HCT116 (cell line): ENCODE measurements at regions not wholly inside any gene's neighbourhood (a gene's known extent, or its start where the extent isn't known, plus 50 kb on each side); places are given as distances from the start of the nearest gene placed in this dataset.

ENCODE experiments used
- ATAC-seq: fragments of 200-7000 bp; cut with Tn5 transposase; 2 replicates; pipeline ENCODE4 v1.9.1; 2020; ENCODE audit warnings: mild to moderate bottlenecking, moderate library complexity
- BruUV-seq: library from RNA; stranded (reverse); fragments of 400-500 nt; replicated peaks from 2 replicates; lab custom pipeline; 2021; lab: Mats Ljungman, UMichigan
- CTCF ChIA-PET: fragments of 300-600 bp; sonication (Branson Sonifier 250); formaldehyde crosslinking; loops from one replicate; lab custom pipeline; 2021; ENCODE audit warnings: antibody characterized with exemption; lab: Charles Lee
- POLR2A ChIA-PET: fragments of 300-600, 350-600 bp; sonication (Branson Sonifier 250); formaldehyde crosslinking; loops from one replicate; lab custom pipeline; 2021; ENCODE audit warnings: antibody characterized with exemption; lab: Charles Lee
- RAD21 ChIA-PET, 2 experiments: fragments of 300-600 bp; sonication (Branson Sonifier 250); formaldehyde crosslinking; loops; one replicate each; lab custom pipeline; 2023; ENCODE audit warnings: low total read pairs in 2 of 2; ENCODE audit not compliant: uncharacterized antibody in 2 of 2, unreplicated experiment in 2 of 2, low non-redundant PET in 1 of 2; lab: Charles Lee
- DNase-seq: peaks from one replicate; pipeline ENCODE4 v3.0.0-alpha.2; 2010; ENCODE audit warnings: low read depth, low spot score
- H2AFZ ChIP-seq: fragments of 200-600 bp; shearing (Covaris generic), sonication (generic); 2 replicates; pipeline ENCODE4 v1.6.1; 2017; ENCODE audit warnings: low read depth, mixed run types, mixed read lengths, antibody characterized with exemption, low read length; ENCODE audit not compliant: poor library complexity, severe bottlenecking
- H3K27ac ChIP-seq: 2 replicates; pipeline ENCODE4 v1.5.1; 2012; ENCODE audit warnings: low read depth, low read length
- H3K27me3 ChIP-seq: fragments of 200-600 bp; sonication (generic); 2 replicates; pipeline ENCODE4 v1.6.1; 2016; ENCODE audit warnings: mixed run types, low read length, mixed read lengths; ENCODE audit not compliant: insufficient read depth
- H3K36me3 ChIP-seq, 2 experiments: fragments of 200-500 bp in 1 of 2; fragments of 200-600 bp in 1 of 2; sonication (Bioruptor generic) in 1 of 2; sonication (generic) in 1 of 2; 2 replicates each; pipeline versions ENCODE4 v1.5.1 to v1.6.1; 2014 to 2016; ENCODE audit warnings: low read length in 2 of 2, inconsistent platforms in 1 of 2, mixed read lengths in 1 of 2, mixed run types in 1 of 2; ENCODE audit not compliant: insufficient read depth in 2 of 2, control insufficient read depth in 1 of 2
- H3K4me1 ChIP-seq, 2 experiments: fragments of 200-600 bp in 1 of 2; sonication (generic) in 1 of 2; 2 replicates each; pipeline versions ENCODE4 v1.5.1 to v1.6.1; 2012 to 2017; ENCODE audit warnings: low read length in 2 of 2, inconsistent platforms in 1 of 2, mild to moderate bottlenecking in 1 of 2, mixed read lengths in 1 of 2, mixed run types in 1 of 2, moderate library complexity in 1 of 2; ENCODE audit not compliant: insufficient read depth in 2 of 2, control insufficient read depth in 1 of 2
- H3K4me2 ChIP-seq: fragments of 200-600 bp; sonication (generic); 2 replicates; pipeline ENCODE4 v1.6.1; 2017; ENCODE audit warnings: mixed run types, low read length, mixed read lengths
- H3K4me3 ChIP-seq, 2 experiments: fragments of 200-600 bp in 1 of 2; sonication (generic) in 1 of 2; replicated peaks in 1 of 2; 2 replicates each; pipeline ENCODE4 v1.5.1; 2011 to 2016; ENCODE audit warnings: low read length in 2 of 2, control low read depth in 1 of 2, low read depth in 1 of 2, mild to moderate bottlenecking in 1 of 2, mixed read lengths in 1 of 2, mixed run types in 1 of 2
- H3K79me2 ChIP-seq: fragments of 200-600 bp; sonication (generic); 2 replicates; pipeline ENCODE4 v1.6.1; 2017; ENCODE audit warnings: mild to moderate bottlenecking, mixed run types, low read length, moderate library complexity, mixed read lengths; ENCODE audit not compliant: insufficient read depth
- H3K9ac ChIP-seq: fragments of 200-600 bp; sonication (generic); 2 replicates; pipeline ENCODE4 v1.6.1; 2016; ENCODE audit warnings: low read length, mixed read lengths
- H3K9me2 ChIP-seq: fragments of 200-600 bp; sonication (generic), shearing (Covaris generic); 2 replicates; pipeline ENCODE4 v1.6.1; 2017; ENCODE audit warnings: mixed run types, mild to moderate bottlenecking, moderate library complexity; ENCODE audit not compliant: insufficient read depth
- H3K9me3 ChIP-seq, 2 experiments: fragments of 200-500 bp in 1 of 2; fragments of 200-600 bp in 1 of 2; sonication (Bioruptor generic) in 1 of 2; sonication (generic) in 1 of 2; 2 replicates each; pipeline ENCODE4 v1.6.1; 2014 to 2017; ENCODE audit warnings: low read length in 2 of 2, mixed read lengths in 2 of 2, inconsistent platforms in 1 of 2, low read depth in 1 of 2, mild to moderate bottlenecking in 1 of 2, mixed run types in 1 of 2, moderate library complexity in 1 of 2; ENCODE audit not compliant: control insufficient read depth in 1 of 2, insufficient read depth in 1 of 2
- H4K20me1 ChIP-seq: fragments of 200-600 bp; sonication (generic), shearing (Covaris generic); 2 replicates; pipeline ENCODE4 v1.6.1; 2017; ENCODE audit warnings: mixed run types, mild to moderate bottlenecking, moderate library complexity; ENCODE audit not compliant: insufficient read depth
- CBX3 ChIP-seq: IDR thresholded peaks from 2 replicates; pipeline ENCODE4 v1.6.1; 2012; ENCODE audit warnings: low read depth
- EGR1 ChIP-seq: IDR thresholded peaks from 2 replicates; pipeline ENCODE4 v1.6.1; 2012; ENCODE audit warnings: low read depth
- ELF1 ChIP-seq: IDR thresholded peaks from 2 replicates; pipeline ENCODE4 v1.6.1; 2012; ENCODE audit warnings: low read depth, borderline replicate concordance
- FOSL1 ChIP-seq: IDR thresholded peaks from 2 replicates; pipeline ENCODE4 v1.6.1; 2012; ENCODE audit warnings: low read depth
- RAD21 ChIP-seq: IDR thresholded peaks from 2 replicates; pipeline ENCODE4 v1.6.1; 2012; ENCODE audit warnings: low read depth, mild to moderate bottlenecking
- SIN3A ChIP-seq: IDR thresholded peaks from 2 replicates; pipeline ENCODE4 v1.6.1; 2012; ENCODE audit warnings: low read depth
- TCF7L2 ChIP-seq: IDR thresholded peaks from 2 replicates; pipeline ENCODE4 v1.7.0; 2011; ENCODE audit warnings: borderline replicate concordance, inconsistent platforms; ENCODE audit not compliant: insufficient read depth, insufficient read length; ENCODE audit errors: extremely low read depth
- YY1 ChIP-seq: IDR thresholded peaks from 2 replicates; pipeline ENCODE4 v1.6.1; 2011; ENCODE audit warnings: low read length, low read depth, moderate library complexity, mild to moderate bottlenecking; ENCODE audit not compliant: insufficient replicate concordance; ENCODE audit errors: extremely low read depth
- intact Hi-C: fragments of 100-400 bp; cut with micrococcal nuclease; formaldehyde crosslinking; loops from 2 replicates; pipeline ENCODE4 v1.10.0; 2022
- TF ChIP-seq, protein P1 (sequence below), 3 experiments: fragments of 200-600 bp in 1 of 3; sonication (generic) in 1 of 3; IDR thresholded peaks in 2 of 3; conservative IDR thresholded peaks in 1 of 3; 2 replicates each; pipeline ENCODE4 v1.5.1; 2012 to 2017; ENCODE audit warnings: low read depth in 2 of 3, low read length in 2 of 3, antibody characterized with exemption in 1 of 3, borderline replicate concordance in 1 of 3, control low read depth in 1 of 3, mild to moderate bottlenecking in 1 of 3, mixed read lengths in 1 of 3, mixed run types in 1 of 3, moderate library complexity in 1 of 3; ENCODE audit not compliant: insufficient read depth in 1 of 3
- TF ChIP-seq, protein P2 (sequence below): IDR thresholded peaks from 2 replicates; pipeline ENCODE4 v1.6.1; 2012

DNA sequence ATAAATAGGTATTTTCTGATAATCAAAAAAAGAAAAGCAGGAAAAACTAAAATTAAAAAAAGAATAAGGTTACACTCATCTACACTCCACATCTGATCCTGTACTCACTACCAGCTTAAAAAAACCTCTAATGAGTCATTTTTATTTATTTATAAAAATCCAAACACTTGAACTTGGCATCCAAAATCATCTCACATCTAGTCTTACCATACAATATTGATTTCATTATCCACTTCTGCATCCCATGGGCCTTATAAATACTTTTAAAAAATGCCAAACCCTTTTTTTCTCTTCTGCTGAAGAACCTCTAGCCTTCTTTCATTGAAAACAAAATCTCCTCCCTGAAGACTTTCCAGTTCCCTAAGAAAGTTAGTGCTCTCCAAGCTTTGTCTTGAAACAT, 109.7 kb downstream of the TMTC3 start:
- CTCF ChIA-PET, result no interaction called here

DNA sequence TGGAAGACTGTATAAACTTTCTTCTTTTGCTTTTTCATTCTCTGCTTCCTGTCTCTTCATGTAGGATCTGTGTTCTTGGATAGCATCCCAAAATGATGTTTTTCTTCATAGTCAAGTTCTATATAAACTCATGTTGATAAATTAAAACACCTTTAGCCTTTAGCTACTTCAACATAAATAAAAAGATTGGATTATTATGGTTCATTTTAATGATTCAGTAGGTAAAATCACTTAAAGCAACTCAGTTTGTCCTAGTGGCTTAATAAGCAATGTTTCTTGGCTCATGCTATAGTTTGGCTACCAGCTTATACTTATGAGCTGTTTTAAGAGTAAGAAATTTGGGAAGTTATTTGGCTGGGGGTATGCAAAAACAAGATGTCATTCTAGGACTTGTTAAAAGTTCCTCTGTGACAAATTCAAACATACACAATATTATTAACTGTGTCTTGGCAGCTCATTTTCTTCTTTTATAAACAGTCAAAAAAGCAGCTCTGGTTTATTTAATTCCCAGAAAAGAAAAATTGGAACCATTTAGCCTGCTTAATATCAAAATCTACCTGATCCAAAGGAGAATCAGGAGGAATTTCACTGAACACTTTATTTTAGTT, 111.4 kb downstream of the TMTC3 start:
- DNase-seq, result no peak
- no peak overlapping the region for H3K27ac ChIP-seq
- H3K9me2 ChIP-seq, result no peaks in the 10 kb centered on the region
- ChIA-PET POLR2A (no interaction called here), RAD21 (no interaction called here), CTCF (no interaction called here)
- no peaks in the 10 kb centered on the region for H4K20me1 ChIP-seq
- H2AFZ ChIP-seq, result no peak overlapping the region
- H3K79me2 ChIP-seq, result no peaks in the 10 kb centered on the region
- no peak for ATAC-seq
- no peak overlapping the region for H3K4me2 ChIP-seq
- no peak overlapping the region for H3K4me3 ChIP-seq
- TF ChIP-seq, protein P1, sequence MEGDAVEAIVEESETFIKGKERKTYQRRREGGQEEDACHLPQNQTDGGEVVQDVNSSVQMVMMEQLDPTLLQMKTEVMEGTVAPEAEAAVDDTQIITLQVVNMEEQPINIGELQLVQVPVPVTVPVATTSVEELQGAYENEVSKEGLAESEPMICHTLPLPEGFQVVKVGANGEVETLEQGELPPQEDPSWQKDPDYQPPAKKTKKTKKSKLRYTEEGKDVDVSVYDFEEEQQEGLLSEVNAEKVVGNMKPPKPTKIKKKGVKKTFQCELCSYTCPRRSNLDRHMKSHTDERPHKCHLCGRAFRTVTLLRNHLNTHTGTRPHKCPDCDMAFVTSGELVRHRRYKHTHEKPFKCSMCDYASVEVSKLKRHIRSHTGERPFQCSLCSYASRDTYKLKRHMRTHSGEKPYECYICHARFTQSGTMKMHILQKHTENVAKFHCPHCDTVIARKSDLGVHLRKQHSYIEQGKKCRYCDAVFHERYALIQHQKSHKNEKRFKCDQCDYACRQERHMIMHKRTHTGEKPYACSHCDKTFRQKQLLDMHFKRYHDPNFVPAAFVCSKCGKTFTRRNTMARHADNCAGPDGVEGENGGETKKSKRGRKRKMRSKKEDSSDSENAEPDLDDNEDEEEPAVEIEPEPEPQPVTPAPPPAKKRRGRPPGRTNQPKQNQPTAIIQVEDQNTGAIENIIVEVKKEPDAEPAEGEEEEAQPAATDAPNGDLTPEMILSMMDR (IDR thresholded peaks at IDR 0.05 in 2 of 3, conservative IDR thresholded peaks at IDR 0.05 in 1 of 3; ENCODE audit: borderline replicate concordance in 1 of 3, insufficient read depth in 1 of 3, low read depth in 2 of 3, low read length in 2 of 3), result no peak
- TF ChIP-seq CBX3 (no peak), FOSL1 (no peak), YY1 (no peak), TCF7L2 (no peak), EGR1 (no peak)
- TF ChIP-seq, protein P2, sequence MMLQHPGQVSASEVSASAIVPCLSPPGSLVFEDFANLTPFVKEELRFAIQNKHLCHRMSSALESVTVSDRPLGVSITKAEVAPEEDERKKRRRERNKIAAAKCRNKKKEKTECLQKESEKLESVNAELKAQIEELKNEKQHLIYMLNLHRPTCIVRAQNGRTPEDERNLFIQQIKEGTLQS, result no peak
- intact Hi-C loops, result no loop called here
- H3K4me1 ChIP-seq, result no peaks in the 10 kb centered on the region
- H3K36me3 ChIP-seq, result no peaks in the 10 kb centered on the region
- no peaks in the 10 kb centered on the region for H3K9me3 ChIP-seq
- no peaks in the 10 kb centered on the region for H3K27me3 ChIP-seq
- no TSS peak for BruUV-seq
- no peak overlapping the region for H3K9ac ChIP-seq

More for the DNA sequence above, 109.7 kb downstream of the TMTC3 start:
- Histone ChIP-seq H4K20me1 (no peaks in the 10 kb centered on the region), H3K27me3 (no peaks in the 10 kb centered on the region), H3K9me3 (no peaks in the 10 kb centered on the region), H3K36me3 (no peaks in the 10 kb centered on the region)
- RAD21 ChIA-PET, result interaction anchor here in 1 of 2 experiments (0.6 kb wide), 1 partner anchor 109 kb away, joined by 4 read pairs; no protein-coding TSS in a partner anchor
- TF ChIP-seq, protein P2, result no peak
- TF ChIP-seq ELF1 (no peak), SIN3A (no peak), RAD21 (no peak)
- TF ChIP-seq, all 23 proteins: peak for 0
- no peak overlapping the region for H2AFZ ChIP-seq
- H3K9ac ChIP-seq, result no peak overlapping the region
- H3K27ac ChIP-seq, result no peak overlapping the region
- H3K4me3 ChIP-seq, result no peak overlapping the region
- ATAC-seq (no peak), DNase-seq (no peak)
- no peaks in the 10 kb centered on the region for H3K9me2 ChIP-seq
- no TSS peak for BruUV-seq
- POLR2A ChIA-PET, result no interaction called here
- no peaks in the 10 kb centered on the region for H3K79me2 ChIP-seq
- intact Hi-C loops, result no loop called here
- H3K4me2 ChIP-seq, result no peak overlapping the region
- H3K4me1 ChIP-seq, result peaks cover 5 to 8% of the 10 kb centered on the region in 2 experiments; a peak in 3 of 4 replicates
